Body of pancreas (tissue), 4 donors: ENCODE measurements at regions not wholly inside any gene's neighbourhood (a gene's known extent, or its start where the extent isn't known, plus 50 kb on each side); places are given as distances from the start of the nearest gene placed in this dataset.

Source experiments
- ATAC-seq: fragments of 150-250 bp; one replicate; pipeline ENCODE4 v1.9.1; 2016
- DNase-seq, 4 donors: peaks; one replicate each; pipeline ENCODE4 v3.0.0-alpha.2; 2019
- H3K27ac ChIP-seq, 4 donors: fragments of 200-600 bp; sonication (generic); 1 replicate in 3 of 4; 2 replicates in 1 of 4; pipeline versions ENCODE4 v1.5.1 to v1.6.1; 2016 to 2019; ENCODE audit warnings: mild to moderate bottlenecking in 1 of 4, mixed read lengths in 1 of 4, moderate library complexity in 1 of 4
- H3K27me3 ChIP-seq, 2 donors: fragments of 200-600 bp; sonication (generic); one replicate each; pipeline ENCODE4 v1.6.0; 2016; ENCODE audit warnings: mild to moderate bottlenecking in 1 of 2
- H3K36me3 ChIP-seq, 2 donors: fragments of 200-600 bp; sonication (generic); replicated peaks in 1 of 2; 2 replicates each; pipeline ENCODE4 v1.5.1; 2016; ENCODE audit warnings: low read depth in 2 of 2; ENCODE audit not compliant: insufficient read depth in 1 of 2
- H3K4me1 ChIP-seq: fragments of 200-600 bp; sonication (generic); one replicate; pipeline ENCODE4 v1.6.0; 2016
- H3K4me3 ChIP-seq, 2 donors: fragments of 200-600 bp; sonication (generic); 1 replicate in 1 of 2; 2 replicates in 1 of 2; pipeline ENCODE4 v1.5.1; 2016 to 2019
- H3K9me3 ChIP-seq, 3 donors: fragments of 200-600 bp; sonication (generic); 1 replicate in 2 of 3; 2 replicates in 1 of 3; pipeline ENCODE4 v1.5.1; 2016
- POLR2A ChIP-seq, 3 donors: fragments of 450-650 bp; IDR thresholded peaks; one replicate each; pipeline ENCODE4 v1.6.1; 2016; ENCODE audit warnings: antibody characterized with exemption in 3 of 3, mild to moderate bottlenecking in 2 of 3
- WGBS, 2 donors: methylation state at CpG; one replicate each; pipeline ENCODE4 v1.1.5; 2017; 5-methylcytosine and 5-hydroxymethylcytosine counted together
- intact Hi-C: fragments of 100-400 bp; cut with DNase I; formaldehyde crosslinking; loops from one replicate; pipeline ENCODE4 v1.15.1; 2023
- TF ChIP-seq, protein P1 (sequence below), 7 experiments: fragments of 450-650 bp in 4 of 7; fragments of 200-600 bp in 3 of 7; sonication (generic) in 3 of 7; IDR thresholded peaks; one replicate each; pipeline ENCODE4 v1.5.1; 2016 to 2019; ENCODE audit warnings: antibody characterized with exemption in 7 of 7

DNA sequence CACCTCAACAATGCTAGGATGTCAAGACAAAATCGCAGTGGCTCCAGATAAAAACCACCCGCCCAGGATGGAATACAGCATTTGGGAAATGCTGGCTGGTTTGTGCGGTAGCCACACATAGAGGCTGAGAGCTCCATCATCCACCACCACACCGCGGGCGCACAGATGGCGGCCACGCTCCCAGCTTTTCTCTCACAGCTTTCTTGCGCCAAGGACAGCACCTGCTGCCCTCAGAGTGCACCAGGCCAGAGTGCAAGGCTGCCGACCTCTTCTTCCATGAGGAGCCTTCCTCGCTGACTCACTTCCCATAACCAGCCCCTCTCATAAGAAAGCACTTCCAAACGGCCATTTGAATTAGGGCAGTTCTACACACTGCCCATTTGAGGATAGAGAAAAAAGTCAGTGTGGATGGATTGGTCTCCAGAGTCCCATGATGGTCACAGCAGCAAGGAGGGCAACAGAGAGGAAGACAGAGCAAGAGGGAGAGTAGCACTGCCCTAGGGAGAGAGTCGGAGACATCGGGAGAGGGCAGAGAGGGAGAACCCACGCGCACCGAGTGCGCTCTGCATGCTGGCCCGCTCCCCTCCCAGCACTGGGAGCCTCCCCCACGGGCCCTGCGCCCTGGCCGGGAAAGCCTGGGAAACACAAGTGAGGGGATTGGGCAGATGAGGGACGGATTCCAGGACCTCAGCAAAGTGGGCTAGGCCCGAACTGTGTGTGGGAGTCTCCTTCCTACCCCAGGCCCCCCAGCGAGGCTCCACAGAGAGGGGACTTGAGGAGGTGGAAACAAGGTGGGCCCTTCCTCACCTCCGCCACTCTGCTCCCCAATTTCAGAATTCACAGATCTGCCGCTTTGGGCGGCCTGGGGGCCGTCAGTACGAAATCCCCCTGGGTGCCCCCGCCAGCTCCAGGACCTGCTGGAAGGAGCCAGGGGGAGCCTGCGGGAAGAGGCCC, 156.9 kb downstream of the USP12 start:
- no peak for TF ChIP-seq POLR2A (IDR thresholded peaks at IDR 0.05)
- TF ChIP-seq, protein P1, sequence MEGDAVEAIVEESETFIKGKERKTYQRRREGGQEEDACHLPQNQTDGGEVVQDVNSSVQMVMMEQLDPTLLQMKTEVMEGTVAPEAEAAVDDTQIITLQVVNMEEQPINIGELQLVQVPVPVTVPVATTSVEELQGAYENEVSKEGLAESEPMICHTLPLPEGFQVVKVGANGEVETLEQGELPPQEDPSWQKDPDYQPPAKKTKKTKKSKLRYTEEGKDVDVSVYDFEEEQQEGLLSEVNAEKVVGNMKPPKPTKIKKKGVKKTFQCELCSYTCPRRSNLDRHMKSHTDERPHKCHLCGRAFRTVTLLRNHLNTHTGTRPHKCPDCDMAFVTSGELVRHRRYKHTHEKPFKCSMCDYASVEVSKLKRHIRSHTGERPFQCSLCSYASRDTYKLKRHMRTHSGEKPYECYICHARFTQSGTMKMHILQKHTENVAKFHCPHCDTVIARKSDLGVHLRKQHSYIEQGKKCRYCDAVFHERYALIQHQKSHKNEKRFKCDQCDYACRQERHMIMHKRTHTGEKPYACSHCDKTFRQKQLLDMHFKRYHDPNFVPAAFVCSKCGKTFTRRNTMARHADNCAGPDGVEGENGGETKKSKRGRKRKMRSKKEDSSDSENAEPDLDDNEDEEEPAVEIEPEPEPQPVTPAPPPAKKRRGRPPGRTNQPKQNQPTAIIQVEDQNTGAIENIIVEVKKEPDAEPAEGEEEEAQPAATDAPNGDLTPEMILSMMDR (IDR thresholded peaks at IDR 0.05), result no peak
- no peak for ATAC-seq

DNA sequence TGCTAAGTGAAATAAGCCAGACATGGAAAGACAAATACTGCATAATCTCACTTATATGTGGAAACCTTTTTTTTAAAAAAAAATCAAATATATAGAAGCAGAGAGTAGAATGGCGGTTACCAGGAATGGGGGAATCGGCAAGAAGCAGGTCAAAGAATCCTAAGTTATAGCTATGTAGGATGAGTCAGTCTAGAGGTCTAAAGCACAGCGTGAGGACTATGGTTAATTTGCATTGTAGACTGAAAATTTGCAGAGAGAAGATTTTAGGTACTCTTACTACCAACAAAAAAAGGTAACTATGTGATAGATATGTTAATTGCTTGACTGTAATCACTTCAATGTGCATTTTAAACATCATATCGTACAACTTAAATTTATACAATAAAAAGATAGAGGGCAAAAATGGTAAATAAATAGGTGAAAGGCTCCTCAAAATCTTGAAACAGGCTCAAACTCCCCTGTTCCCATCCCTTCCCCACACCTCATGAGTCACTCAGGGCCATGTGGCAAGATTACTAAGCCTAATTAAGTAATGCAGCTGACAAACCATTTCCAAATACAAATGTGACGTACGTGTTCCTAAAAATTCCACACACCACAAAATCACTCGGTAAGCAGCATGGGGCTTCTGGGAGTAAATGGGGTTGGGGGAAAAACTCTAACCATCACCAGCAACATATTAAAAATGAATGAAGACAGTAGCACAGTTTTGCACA, 159.0 kb downstream of the USP12 start:
- intact Hi-C loops, result no loop called here
- Histone ChIP-seq H3K27ac (no peak overlapping the region), H3K9me3 (no peaks in the 10 kb centered on the region), H3K36me3 (no peaks in the 10 kb centered on the region), H3K27me3 (no peaks in the 10 kb centered on the region), H3K4me1 (no peaks in the 10 kb centered on the region), H3K4me3 (no peak overlapping the region)
- 86 to 87% methylated on average over 7 of the region's 7 CpGs for WGBS, 2 donors
- ATAC-seq (no peak), DNase-seq (no peak)
- TF ChIP-seq POLR2A (IDR thresholded peaks at IDR 0.05), result no peak
- TF ChIP-seq, protein P1 (IDR thresholded peaks at IDR 0.05), result no peak

More for the DNA sequence above, 156.9 kb downstream of the USP12 start:
- no peaks in the 10 kb centered on the region for H3K36me3 ChIP-seq
- H3K27me3 ChIP-seq, result no peaks in the 10 kb centered on the region
- H3K4me1 ChIP-seq, result no peaks in the 10 kb centered on the region
- no peak overlapping the region for H3K4me3 ChIP-seq
- DNase-seq, result no peak
- intact Hi-C loops, result no loop called here
- no peak overlapping the region for H3K27ac ChIP-seq
- H3K9me3 ChIP-seq, result no peaks in the 10 kb centered on the region
- WGBS, 2 donors, result 84% methylated on average over 28 to 32 of the region's 32 CpGs

DNA sequence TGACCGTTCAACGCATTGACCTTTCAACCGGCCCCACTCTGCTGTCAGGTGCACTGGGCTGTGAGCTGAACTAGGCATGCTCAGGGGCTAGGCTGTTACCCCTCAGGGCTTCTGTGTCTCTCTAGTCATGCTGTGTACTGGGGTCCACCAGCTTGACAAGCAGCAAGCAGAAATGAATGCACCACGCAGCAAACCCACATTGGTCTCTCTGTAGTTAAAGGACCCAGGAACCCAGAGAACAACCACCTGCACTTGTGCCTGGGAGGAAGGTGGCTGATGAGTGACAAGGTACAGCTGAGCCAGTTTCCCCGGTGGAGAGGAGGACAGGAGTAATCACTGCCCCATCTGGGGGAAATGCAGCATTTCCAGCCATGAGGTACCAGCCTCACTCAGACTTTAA, 159.9 kb downstream of the USP12 start:
- Histone ChIP-seq H3K27ac (no peak overlapping the region), H3K36me3 (no peaks in the 10 kb centered on the region), H3K4me1 (peaks cover 6% of the 10 kb centered on the region), H3K9me3 (no peaks in the 10 kb centered on the region), H3K27me3 (no peaks in the 10 kb centered on the region), H3K4me3 (no peak overlapping the region)
- WGBS, 2 donors, result 44 to 65% methylated on average over 5 of the region's 5 CpGs
- ATAC-seq, result no peak
- intact Hi-C loops, result no loop called here
- DNase-seq, result no peak
- no peak for TF ChIP-seq POLR2A (IDR thresholded peaks at IDR 0.05)
- TF ChIP-seq, protein P1 (IDR thresholded peaks at IDR 0.05), result no peak

DNA sequence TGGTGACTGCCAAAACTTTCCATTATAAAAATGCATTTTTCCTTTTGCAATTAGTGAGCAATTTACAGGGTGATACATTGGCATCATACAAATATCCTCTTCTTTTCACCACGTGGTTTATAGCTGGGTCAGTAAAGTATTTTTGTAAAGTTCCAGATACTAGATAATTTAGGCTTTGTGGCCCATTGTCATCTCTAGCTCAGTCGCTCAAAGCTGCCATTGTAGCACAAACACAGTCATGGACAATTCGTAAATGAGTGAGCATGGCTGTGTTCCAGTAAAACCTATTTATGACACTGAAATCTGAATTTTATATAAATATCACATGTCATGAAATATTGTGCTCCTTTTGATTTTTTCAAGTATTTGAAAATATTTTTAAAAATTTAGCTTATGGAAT, 162.9 kb downstream of the USP12 start:
- no peaks in the 10 kb centered on the region for H3K9me3 ChIP-seq
- ATAC-seq (no peak), DNase-seq (no peak)
- intact Hi-C loops, result no loop called here
- H3K4me1 ChIP-seq, result peaks cover 16% of the 10 kb centered on the region
- no peaks in the 10 kb centered on the region for H3K27me3 ChIP-seq
- no peaks in the 10 kb centered on the region for H3K36me3 ChIP-seq
- no peak for TF ChIP-seq POLR2A (IDR thresholded peaks at IDR 0.05)
- TF ChIP-seq, protein P1 (IDR thresholded peaks at IDR 0.05), result no peak
- H3K4me3 ChIP-seq, result no peak overlapping the region
- no peak overlapping the region for H3K27ac ChIP-seq
- 66 to 84% methylated on average over 3 of the region's 3 CpGs for WGBS, 2 donors
